GM19240 (cell line): ENCODE measurements at regions not wholly inside any gene's neighbourhood (a gene's known extent, or its start where the extent isn't known, plus 50 kb on each side); places are given as distances from the start of the nearest gene placed in this dataset.
"Not testable (repeated sequence)": the region's sequence is repeated elsewhere in the genome, so short reads cannot be mapped to it uniquely, and the experiment has no call there.

Source experiments
- DNase-seq: peaks from one replicate; pipeline ENCODE4 v3.0.0; 2011; ENCODE audit warnings: low spot score; ENCODE audit not compliant: insufficient read length

GRCh38 chr6:132199343-132199742 is 201.9 kb downstream of the MOXD1 start:
- no peak for DNase-seq

- no peak for DNase-seq
These were observed 202.4 kb downstream of the MOXD1 start for GRCh38 chr6:132198896-132199295.

- no peak for DNase-seq
These were observed 203.2 kb downstream of the MOXD1 start for GRCh38 chr6:132198040-132198439.

- no peak for DNase-seq
These were observed 206.7 kb downstream of the MOXD1 start for GRCh38 chr6:132194529-132194928.

GRCh38 chr6:132192631-132193030 is 208.6 kb downstream of the MOXD1 start:
- no peak for DNase-seq

- DNase-seq = no peak
These were observed 210.5 kb downstream of the MOXD1 start for GRCh38 chr6:132190815-132191175.

GRCh38 chr6:132190097-132190814 is 211.0 kb downstream of the MOXD1 start:
- DNase-seq = no peak

GRCh38 chr6:132188556-132189264 is 212.6 kb downstream of the MOXD1 start:
- no peak for DNase-seq

GRCh38 chr6:132187816-132188215 is 213.5 kb downstream of the MOXD1 start:
- no peak for DNase-seq

- not testable (repeated sequence) for DNase-seq
These were observed 216.3 kb downstream of the MOXD1 start for GRCh38 chr6:132184966-132185365.

GRCh38 chr6:132179955-132180354 is 221.3 kb downstream of the MOXD1 start:
- DNase-seq = no peak

- no peak for DNase-seq
These were observed 223.7 kb upstream of the CCN2 start for GRCh38 chr6:132174919-132175318.

GRCh38 chr6:132168961-132169360 is 217.8 kb upstream of the CCN2 start:
- no peak for DNase-seq

- no peak for DNase-seq
These were observed 217.0 kb upstream of the CCN2 start for GRCh38 chr6:132167929-132168892.

- no peak for DNase-seq
These were observed 215.4 kb upstream of the CCN2 start for GRCh38 chr6:132166526-132167051.

- DNase-seq = no peak
These were observed 214.5 kb upstream of the CCN2 start for GRCh38 chr6:132165677-132166076.

GRCh38 chr6:132161283-132161682 is 210.1 kb upstream of the CCN2 start:
- no peak for DNase-seq

- DNase-seq = no peak
These were observed 202.2 kb upstream of the CCN2 start for GRCh38 chr6:132153221-132153898.

- DNase-seq = no peak
These were observed 196.4 kb upstream of the CCN2 start for GRCh38 chr6:132147530-132148011.

GRCh38 chr6:132144456-132144855 is 193.3 kb upstream of the CCN2 start:
- DNase-seq = no peak

GRCh38 chr6:132143258-132143657 is 192.1 kb upstream of the CCN2 start:
- DNase-seq = no peak
